GM23338 (cell line): ENCODE measurements at regions not wholly inside any gene's neighbourhood (a gene's known extent, or its start where the extent isn't known, plus 50 kb on each side); places are given as distances from the start of the nearest gene placed in this dataset.

ENCODE experiments used
- CREB1 ChIP-seq: fragments of 250-450 bp; sonication (Bioruptor Pico); IDR thresholded peaks from 2 replicates; pipeline ENCODE4 v1.5.0; 2020; ENCODE audit warnings: low read depth, mild to moderate bottlenecking, moderate library complexity
- EZH2 ChIP-seq: fragments of 200-600 bp; sonication (generic); IDR thresholded peaks from one replicate; pipeline ENCODE4 v1.8.0; 2017; ENCODE audit warnings: antibody characterized with exemption, mild to moderate bottlenecking, low read depth; ENCODE audit not compliant: unreplicated experiment
- EZH2phosphoT487 ChIP-seq: fragments of 200-600 bp; sonication (generic); IDR thresholded peaks from one replicate; pipeline ENCODE4 v1.8.1; 2018; ENCODE audit warnings: antibody characterized with exemption; ENCODE audit not compliant: unreplicated experiment
- JUNB ChIP-seq: IDR thresholded peaks from one replicate; pipeline ENCODE4 v1.6.1; 2016; ENCODE audit warnings: antibody characterized with exemption; ENCODE audit not compliant: unreplicated experiment
- POLR2AphosphoS5 ChIP-seq: IDR thresholded peaks from 2 replicates; pipeline ENCODE4 v1.6.1; 2016; ENCODE audit warnings: antibody characterized with exemption, low read depth
- TF ChIP-seq, protein P1 (sequence below), 2 experiments: fragments of 200-600 bp in 1 of 2; sonication (generic) in 1 of 2; conservative IDR thresholded peaks; 2 replicates each; pipeline versions ENCODE4 v1.5.1 to v1.6.1; 2016 to 2017; ENCODE audit warnings: antibody characterized with exemption in 2 of 2, low read depth in 2 of 2, mild to moderate bottlenecking in 2 of 2, moderate library complexity in 1 of 2

DNA sequence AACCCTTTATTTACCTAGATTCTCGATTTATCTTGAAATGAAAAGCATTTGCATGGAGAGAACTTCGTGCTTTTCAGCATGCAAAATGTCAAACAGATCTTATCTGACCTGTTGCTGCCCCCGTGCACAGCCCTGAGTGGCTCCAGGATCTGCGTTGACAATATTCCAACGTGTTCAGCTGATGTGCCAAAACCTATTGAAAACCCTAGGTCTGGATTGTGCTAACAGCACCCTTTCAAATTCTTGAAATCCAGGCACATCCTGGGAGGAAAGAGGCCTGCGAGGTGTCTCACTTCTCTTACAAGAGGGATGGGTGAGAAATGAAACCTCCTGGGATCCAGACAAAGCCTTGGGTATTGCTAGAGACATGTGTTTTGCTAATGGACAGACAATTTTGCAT, 231.8 kb downstream of the MAP2K4 start:
- TF ChIP-seq, protein P1, sequence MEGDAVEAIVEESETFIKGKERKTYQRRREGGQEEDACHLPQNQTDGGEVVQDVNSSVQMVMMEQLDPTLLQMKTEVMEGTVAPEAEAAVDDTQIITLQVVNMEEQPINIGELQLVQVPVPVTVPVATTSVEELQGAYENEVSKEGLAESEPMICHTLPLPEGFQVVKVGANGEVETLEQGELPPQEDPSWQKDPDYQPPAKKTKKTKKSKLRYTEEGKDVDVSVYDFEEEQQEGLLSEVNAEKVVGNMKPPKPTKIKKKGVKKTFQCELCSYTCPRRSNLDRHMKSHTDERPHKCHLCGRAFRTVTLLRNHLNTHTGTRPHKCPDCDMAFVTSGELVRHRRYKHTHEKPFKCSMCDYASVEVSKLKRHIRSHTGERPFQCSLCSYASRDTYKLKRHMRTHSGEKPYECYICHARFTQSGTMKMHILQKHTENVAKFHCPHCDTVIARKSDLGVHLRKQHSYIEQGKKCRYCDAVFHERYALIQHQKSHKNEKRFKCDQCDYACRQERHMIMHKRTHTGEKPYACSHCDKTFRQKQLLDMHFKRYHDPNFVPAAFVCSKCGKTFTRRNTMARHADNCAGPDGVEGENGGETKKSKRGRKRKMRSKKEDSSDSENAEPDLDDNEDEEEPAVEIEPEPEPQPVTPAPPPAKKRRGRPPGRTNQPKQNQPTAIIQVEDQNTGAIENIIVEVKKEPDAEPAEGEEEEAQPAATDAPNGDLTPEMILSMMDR (conservative IDR thresholded peaks at IDR 0.05; ENCODE audit: low read depth in 2 of 2) = no peak
- TF ChIP-seq CREB1 (CRISPR knock-in tag) (no peak), EZH2phosphoT487 (no peak), EZH2 (no peak), POLR2AphosphoS5 (no peak), JUNB (no peak)
